ENCODE measurements at regions not wholly inside any gene's neighbourhood (a gene's known extent, or its start where the extent isn't known, plus 50 kb on each side); places are given as distances from the start of the nearest gene placed in this dataset.

DNA sequence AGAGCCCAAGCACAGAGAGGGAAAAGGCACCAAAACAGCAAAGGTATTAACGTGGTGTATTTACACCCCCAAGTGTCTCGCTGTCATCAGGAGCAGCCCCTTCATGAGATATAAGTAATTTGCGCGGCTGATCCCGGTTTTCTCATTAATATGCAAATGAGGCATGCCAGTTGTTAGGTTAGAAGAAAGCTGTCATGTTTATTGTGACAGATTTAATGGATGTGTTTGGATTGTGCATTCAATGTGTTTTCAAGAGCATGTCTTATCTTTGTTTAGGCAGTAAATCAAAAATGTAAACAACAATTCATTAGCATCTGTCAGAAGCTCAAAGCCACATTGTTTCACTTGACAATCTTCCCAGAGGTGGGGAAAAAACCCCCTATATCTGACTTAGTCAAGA lies 56.5 kb upstream of the CTBP2 start:
- no peak for DNase-seq (ENCODE audit: low spot score)

GRCh38 chr10:125216309-125216708 lies 55.9 kb upstream of the CTBP2 start:
- intact Hi-C loops (cut with DNase I), result no loop called here
- no peak for DNase-seq (ENCODE audit: low spot score)

More for the DNA sequence above, 56.5 kb upstream of the CTBP2 start:
- intact Hi-C loops (cut with DNase I), result no loop called here

GRCh38 chr10:125214283-125214570 lies 53.9 kb upstream of the CTBP2 start:
- DNase-seq (ENCODE audit: low spot score), result no peak
- intact Hi-C loops (cut with DNase I), result no loop called here

- DNase-seq (ENCODE audit: low spot score), result no peak
- intact Hi-C loops (cut with DNase I), result no loop called here
These were observed 53.3 kb upstream of the CTBP2 start for GRCh38 chr10:125213541-125214282.

- no peak for DNase-seq (ENCODE audit: low spot score)
- intact Hi-C loops (cut with DNase I), result no loop called here
These were observed 51.9 kb upstream of the CTBP2 start for GRCh38 chr10:125212150-125212809.

Measured in posterior vena cava (tissue), 2 donors.